ENCODE measurements at regions not wholly inside any gene's neighbourhood (a gene's known extent, or its start where the extent isn't known, plus 50 kb on each side); places are given as distances from the start of the nearest gene placed in this dataset.

DNA sequence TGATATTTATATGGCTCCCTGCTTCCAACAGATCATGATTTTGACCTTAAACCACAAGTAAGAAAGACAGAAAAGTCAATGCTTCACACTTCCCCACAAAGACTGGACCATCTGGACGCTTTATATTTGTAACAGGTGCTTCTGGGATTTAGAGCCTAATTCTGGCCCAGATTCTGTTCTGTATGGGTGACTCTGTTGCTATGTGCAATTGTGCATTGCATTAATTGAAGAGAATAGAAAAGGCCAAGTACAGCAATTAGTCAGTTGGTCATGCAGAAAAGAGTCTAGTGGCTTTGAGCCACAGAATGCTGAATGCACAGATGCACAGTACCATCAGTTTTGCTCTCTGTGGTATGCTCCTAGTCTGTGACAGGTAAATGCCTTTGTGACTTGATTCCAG lies 657.4 kb upstream of the ATXN8OS start:
- intact Hi-C loops (cut with micrococcal nuclease) = no loop called here

GRCh38 chr13:69425235-69425634 lies 682.4 kb upstream of the ATXN8OS start:
- intact Hi-C loops (cut with micrococcal nuclease) = no loop called here

DNA sequence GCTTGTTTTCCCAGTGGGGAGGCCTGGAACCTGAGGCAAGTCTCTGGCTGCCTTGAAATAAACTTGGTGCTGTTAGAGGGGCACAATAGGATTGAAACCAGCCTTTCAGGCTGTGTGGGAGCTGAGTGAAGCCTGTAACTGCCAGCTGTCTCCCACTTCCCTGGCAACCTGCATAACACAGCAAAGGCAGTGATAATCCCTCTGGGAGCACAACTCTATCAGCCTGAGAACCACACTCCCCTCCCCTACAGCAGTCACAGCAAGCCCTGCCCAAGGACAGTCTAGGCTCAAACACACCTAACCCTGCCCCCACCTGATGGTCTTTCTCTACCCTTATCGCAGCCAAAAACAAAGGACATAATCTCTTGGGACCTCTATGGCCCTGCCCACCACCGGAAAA lies 683.8 kb upstream of the ATXN8OS start:
- intact Hi-C loops (cut with micrococcal nuclease) = no loop called here

- intact Hi-C loops (cut with micrococcal nuclease) = no loop called here
These were observed 689.3 kb upstream of the ATXN8OS start for GRCh38 chr13:69418319-69418718.

DNA sequence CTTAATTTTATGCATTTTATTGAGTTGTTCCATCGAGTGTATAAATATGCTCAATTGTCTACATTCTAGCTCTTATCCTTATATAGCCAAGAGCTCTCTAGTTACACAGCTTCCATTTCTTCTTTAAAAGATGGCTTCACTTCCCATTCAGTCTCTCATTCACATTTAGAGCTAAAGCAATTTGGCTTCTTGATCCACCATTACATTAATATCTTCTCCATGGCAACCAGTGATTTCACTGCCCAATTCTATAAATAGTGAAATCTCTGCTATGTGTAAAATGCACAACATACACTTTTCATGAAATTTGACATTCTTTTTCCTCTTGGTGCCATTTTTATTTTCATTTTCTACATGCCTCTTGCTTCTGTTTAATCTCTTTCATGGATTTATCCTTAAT lies 696.9 kb upstream of the ATXN8OS start:
- intact Hi-C loops (cut with micrococcal nuclease) = no loop called here

- intact Hi-C loops (cut with micrococcal nuclease) = no loop called here
These were observed 715.9 kb upstream of the ATXN8OS start for GRCh38 chr13:69391756-69392155.

- intact Hi-C loops (cut with micrococcal nuclease) = no loop called here
These were observed 717.7 kb upstream of the ATXN8OS start for GRCh38 chr13:69389899-69390298.

DNA sequence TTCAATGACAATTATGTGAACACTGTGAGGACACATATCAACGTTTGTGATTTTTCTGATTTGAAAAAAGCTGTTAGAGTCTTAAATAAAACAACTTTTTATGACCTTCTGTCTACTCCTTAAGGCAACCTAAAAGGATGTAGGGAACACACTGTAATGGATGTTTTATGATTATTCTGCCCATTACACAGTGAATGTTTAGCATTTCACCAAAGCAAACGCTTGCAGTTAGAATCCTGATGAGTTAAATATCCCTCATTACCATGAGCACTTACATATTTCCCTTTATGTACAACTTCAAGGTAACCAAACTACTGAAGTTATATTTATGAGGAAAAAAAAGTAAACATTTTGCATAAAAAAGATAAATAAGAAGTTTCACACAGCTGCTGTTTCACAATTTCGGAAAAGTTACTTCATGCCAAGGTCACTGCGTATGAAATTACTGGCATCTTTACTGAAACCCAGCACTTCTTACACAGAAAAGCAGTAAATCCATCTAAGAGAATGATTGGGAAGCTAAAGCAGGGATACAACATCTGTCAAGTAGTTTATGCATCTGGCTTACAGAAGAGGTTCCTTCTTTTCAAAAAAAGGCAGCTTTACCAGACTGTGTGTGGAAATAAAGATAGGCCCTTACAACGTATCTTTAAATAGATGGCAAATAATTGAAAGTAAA lies 733.7 kb upstream of the ATXN8OS start:
- intact Hi-C loops (cut with micrococcal nuclease) = loop anchor here (1.0 kb wide), 1 partner anchor 7 kb away; no protein-coding TSS in a partner anchor

GRCh38 chr13:69363360-69363759 lies 744.3 kb upstream of the ATXN8OS start:
- intact Hi-C loops (cut with micrococcal nuclease) = no loop called here

DNA sequence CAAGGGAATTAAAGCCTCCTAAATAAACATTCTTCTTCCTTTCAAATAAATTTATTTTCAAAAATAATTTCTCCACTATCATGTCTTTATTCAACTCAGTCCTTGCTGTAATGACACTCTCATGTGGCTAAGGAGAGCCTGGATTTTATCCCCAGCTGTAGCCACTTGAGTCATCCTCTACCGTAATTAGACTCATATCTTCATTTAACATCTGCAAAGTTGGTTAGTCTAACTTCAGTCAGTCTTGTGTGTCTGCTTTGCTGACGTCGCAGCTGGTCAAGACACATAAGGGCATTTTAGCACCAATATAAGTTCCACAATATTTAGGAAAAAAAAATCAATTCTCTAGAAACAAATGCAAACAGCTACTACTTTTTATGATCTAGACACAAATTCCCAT lies 776.4 kb upstream of the ATXN8OS start:
- intact Hi-C loops (cut with micrococcal nuclease) = no loop called here

DNA sequence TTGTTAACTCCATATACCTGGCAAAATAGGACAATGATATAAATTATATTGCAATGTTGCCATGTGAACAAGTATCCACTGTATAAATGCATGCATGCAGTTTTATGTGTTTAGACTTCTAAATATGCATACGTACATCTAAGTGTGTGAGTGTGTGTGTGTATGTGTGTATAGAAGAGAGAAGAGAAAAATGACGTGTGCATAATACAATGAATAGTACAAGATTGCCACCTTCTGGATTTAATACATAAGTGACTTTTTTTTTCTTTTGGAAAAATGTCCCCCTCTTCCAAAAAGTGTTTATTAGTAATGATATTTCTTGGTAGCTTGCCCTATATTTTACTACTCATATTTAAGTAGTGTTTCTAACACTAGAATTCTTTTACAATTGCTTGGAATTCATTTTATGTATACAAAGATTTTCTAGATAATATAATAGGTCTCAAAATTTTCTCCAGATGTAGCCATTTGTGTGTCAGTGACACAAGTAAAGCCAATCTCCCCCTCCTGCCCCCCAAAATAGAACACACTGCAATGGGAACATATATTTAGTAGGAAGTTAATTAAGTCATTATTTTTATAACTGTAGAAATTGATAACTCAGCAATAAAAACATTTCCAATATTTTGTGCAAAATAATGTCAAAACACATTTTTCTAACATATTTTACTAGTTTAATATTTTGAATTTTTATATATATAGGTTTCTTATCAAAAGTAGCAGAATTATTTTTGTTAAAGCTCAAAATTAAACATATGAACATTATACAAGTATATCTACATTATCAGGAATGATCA lies 783.3 kb upstream of the ATXN8OS start:
- intact Hi-C loops (cut with micrococcal nuclease) = no loop called here

- intact Hi-C loops (cut with micrococcal nuclease) = no loop called here
These were observed 788.0 kb upstream of the ATXN8OS start for GRCh38 chr13:69319656-69320055.

- intact Hi-C loops (cut with micrococcal nuclease) = no loop called here
These were observed 792.6 kb upstream of the ATXN8OS start for GRCh38 chr13:69315039-69315438.

DNA sequence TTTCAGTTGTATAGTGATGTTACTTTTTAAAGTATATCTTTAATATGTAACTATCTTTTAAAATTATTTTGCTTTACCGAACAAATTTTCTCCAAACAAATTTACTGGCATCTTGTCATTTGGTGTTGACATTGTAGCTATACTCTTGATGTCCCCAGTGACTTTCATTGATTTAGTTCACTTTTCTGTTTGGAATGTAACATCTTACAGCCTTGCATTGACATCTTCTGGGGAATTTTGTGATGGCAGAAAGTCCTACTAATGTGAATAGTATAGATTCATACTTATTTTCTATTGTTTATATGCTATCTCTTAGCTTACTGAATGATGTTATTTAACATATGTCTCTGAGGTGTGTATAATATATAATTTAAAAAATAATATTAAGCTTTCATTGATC lies 800.9 kb upstream of the ATXN8OS start:
- intact Hi-C loops (cut with micrococcal nuclease) = no loop called here

- intact Hi-C loops (cut with micrococcal nuclease) = no loop called here
These were observed 807.5 kb upstream of the ATXN8OS start for GRCh38 chr13:69300131-69300530.

DNA sequence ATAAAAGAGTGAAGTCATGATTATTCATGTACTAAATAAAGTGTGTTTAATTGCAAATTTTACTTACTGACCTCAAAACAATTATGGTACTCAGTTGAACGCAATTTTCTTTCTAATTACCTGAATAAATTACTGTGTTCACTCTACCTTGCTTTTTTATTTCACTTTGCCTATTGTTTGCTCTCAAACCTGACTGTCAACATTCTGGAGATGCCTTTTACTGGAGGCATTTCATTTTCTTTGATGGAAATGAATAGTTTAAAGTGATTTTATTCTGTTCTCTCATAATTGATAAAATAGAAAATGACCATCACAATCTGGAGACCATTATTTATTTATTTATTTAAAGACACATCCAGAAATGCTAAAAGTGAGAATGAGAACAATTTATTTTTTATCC lies 811.5 kb upstream of the ATXN8OS start:
- intact Hi-C loops (cut with micrococcal nuclease) = no loop called here

GRCh38 chr13:69292789-69293425 lies 814.7 kb upstream of the ATXN8OS start:
- intact Hi-C loops (cut with micrococcal nuclease) = no loop called here

DNA sequence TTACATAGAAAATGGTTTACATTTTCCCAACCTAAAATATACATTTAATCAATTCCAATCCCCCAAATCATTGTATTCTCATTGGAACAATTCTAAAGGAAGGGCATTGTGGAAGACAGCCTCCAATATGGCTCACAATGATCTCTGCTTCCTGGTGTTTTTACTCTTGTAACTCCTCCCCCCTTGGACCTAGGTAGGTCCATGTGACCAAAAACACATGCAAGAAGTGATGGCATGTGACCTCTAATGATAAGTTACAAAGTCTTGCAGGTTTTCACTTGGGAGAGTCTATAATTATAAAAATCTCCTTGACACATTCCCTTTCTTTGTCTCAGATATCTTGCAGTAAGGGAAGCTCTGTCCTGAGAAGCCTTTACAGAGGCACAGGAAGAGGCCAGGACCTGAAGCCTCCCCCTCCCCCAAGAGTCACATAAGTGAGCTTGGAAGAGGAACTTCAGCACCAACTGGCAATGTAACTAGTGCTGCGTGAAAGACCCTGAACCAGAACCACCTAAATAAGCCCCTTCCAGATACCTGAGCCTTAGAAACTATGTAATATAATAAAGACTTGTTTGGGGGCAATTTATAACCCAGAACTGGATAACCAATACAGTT lies 816.2 kb upstream of the ATXN8OS start:
- intact Hi-C loops (cut with micrococcal nuclease) = no loop called here

DNA sequence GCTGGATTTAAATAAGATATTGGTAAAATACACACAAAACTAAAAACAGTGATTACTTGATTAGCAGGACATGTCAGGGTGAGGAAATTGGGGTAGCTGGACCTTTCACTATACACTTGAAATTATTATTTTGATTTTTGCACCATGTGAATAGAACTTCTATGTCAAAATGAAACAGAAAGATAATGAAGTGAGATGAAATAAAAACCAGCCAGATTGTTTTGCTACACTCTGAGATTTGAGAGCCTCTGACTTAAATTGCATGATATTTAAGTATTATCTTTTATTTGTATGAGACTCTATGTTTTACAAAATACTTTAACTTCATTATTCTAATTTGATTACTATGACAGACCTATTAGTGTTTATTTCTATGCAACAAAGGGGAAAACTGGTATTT lies 819.6 kb upstream of the ATXN8OS start:
- intact Hi-C loops (cut with micrococcal nuclease) = no loop called here

GRCh38 chr13:69287050-69287698 lies 820.5 kb upstream of the ATXN8OS start:
- intact Hi-C loops (cut with micrococcal nuclease) = no loop called here

DNA sequence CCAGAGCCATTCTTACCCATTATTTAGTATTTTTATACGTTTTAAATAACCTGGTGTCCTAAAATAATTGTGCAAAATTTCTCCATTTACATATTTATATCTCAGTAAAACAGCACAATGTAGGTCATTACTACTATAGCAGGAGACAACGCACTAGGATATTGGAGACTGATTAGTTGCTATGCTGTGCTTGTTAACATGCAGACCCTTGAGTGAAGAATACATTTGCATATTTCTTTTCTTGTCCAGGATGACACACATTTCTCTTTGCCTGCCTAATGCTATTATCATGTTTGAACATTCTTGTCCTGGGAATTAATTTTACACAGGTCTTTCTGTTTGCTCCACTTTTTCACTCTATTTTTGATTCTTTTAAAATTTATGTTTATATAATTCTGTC lies 823.8 kb upstream of the ATXN8OS start:
- intact Hi-C loops (cut with micrococcal nuclease) = no loop called here

- intact Hi-C loops (cut with micrococcal nuclease) = no loop called here
These were observed 824.3 kb upstream of the ATXN8OS start for GRCh38 chr13:69283301-69283700.
